ENCODE measurements at regions not wholly inside any gene's neighbourhood (a gene's known extent, or its start where the extent isn't known, plus 50 kb on each side); places are given as distances from the start of the nearest gene placed in this dataset.

- no peak for TF ChIP-seq REST (IDR thresholded peaks at IDR 0.05; ENCODE audit: low read depth, low read length)
- TF ChIP-seq JUND (IDR thresholded peaks at IDR 0.05): no peak
- no peak for TF ChIP-seq TCF12 (IDR thresholded peaks at IDR 0.05)
- no peak for TF ChIP-seq ZBTB33 (IDR thresholded peaks at IDR 0.05; ENCODE audit: borderline replicate concordance, low read depth)
- no peak for TF ChIP-seq FOXJ3 (CRISPR knock-in tag; IDR thresholded peaks at IDR 0.05)
- no peak for TF ChIP-seq ELF1 (IDR thresholded peaks at IDR 0.05)
- TF ChIP-seq PBX3 (IDR thresholded peaks at IDR 0.05): no peak
- TF ChIP-seq YY1 (IDR thresholded peaks at IDR 0.05; ENCODE audit: low read depth): no peak
- TF ChIP-seq FOXM1 (IDR thresholded peaks at IDR 0.05; ENCODE audit: low read depth): no peak
- no peak for TF ChIP-seq CHD2 (IDR thresholded peaks at IDR 0.05; ENCODE audit: low read length, partially characterized antibody)
- no peak for TF ChIP-seq SMC3 (IDR thresholded peaks at IDR 0.05; ENCODE audit: low read depth, low read length)
- no peak overlapping the region for H3K9ac ChIP-seq
- H3K9me3 ChIP-seq: no peaks in the 10 kb centered on the region
- DNase-seq: no peak
- no peaks in the 10 kb centered on the region for H3K4me1 ChIP-seq (ENCODE audit: control insufficient read depth in 1 of 2, insufficient read depth in 2 of 2, low read depth in 1 of 2, low read length in 1 of 2)
- H3K79me2 ChIP-seq (ENCODE audit: insufficient read depth): no peaks in the 10 kb centered on the region
- no peaks in the 10 kb centered on the region for H3F3A ChIP-seq (replicated peaks; ENCODE audit: insufficient read depth)
- POLR2A ChIA-PET: no interaction called here
- H3K4me2 ChIP-seq: no peak overlapping the region
- no peak overlapping the region for H2AFZ ChIP-seq (ENCODE audit: low read depth)
- no peak overlapping the region for H3K27ac ChIP-seq (ENCODE audit: low read depth in 2 of 2, low read length in 1 of 2)
- H3K27me3 ChIP-seq (ENCODE audit: insufficient read depth): no peaks in the 10 kb centered on the region
- WGBS (ENCODE audit: low lambda C conversion rate): 86% methylated on average over 2 of the region's 2 CpGs
- H3K36me3 ChIP-seq (replicated peaks in 1 of 2; ENCODE audit: control insufficient read depth in 1 of 2, insufficient read depth in 2 of 2, low read length in 1 of 2): no peaks in the 10 kb centered on the region
- H3K9me2 ChIP-seq: no peaks in the 10 kb centered on the region
- H4K20me1 ChIP-seq (ENCODE audit: insufficient read depth): no peaks in the 10 kb centered on the region
- no peak overlapping the region for H3K4me3 ChIP-seq (ENCODE audit: low read depth in 2 of 2, low read length in 1 of 2)
- CTCF ChIA-PET: no interaction called here
Observed at GRCh38 chr3:43914269-43914668, 223.5 kb downstream of the ABHD5 start.

GRCh38 chr3:43915546-43915945 lies 224.8 kb downstream of the ABHD5 start:
- Histone ChIP-seq H3K79me2 (ENCODE audit: insufficient read depth) (no peaks in the 10 kb centered on the region), H3K27ac (ENCODE audit: low read depth in 2 of 2, low read length in 1 of 2) (no peak overlapping the region), H3K9ac (no peak overlapping the region), H3K4me3 (ENCODE audit: low read depth in 2 of 2, low read length in 1 of 2) (no peak overlapping the region), H3K9me3 (no peaks in the 10 kb centered on the region), H3F3A (replicated peaks; ENCODE audit: insufficient read depth) (no peaks in the 10 kb centered on the region), H3K4me1 (ENCODE audit: control insufficient read depth in 1 of 2, insufficient read depth in 2 of 2, low read depth in 1 of 2, low read length in 1 of 2) (no peaks in the 10 kb centered on the region), H3K36me3 (replicated peaks in 1 of 2; ENCODE audit: control insufficient read depth in 1 of 2, insufficient read depth in 2 of 2, low read length in 1 of 2) (no peaks in the 10 kb centered on the region), H3K4me2 (no peak overlapping the region), H3K27me3 (ENCODE audit: insufficient read depth) (no peaks in the 10 kb centered on the region), H3K9me2 (no peaks in the 10 kb centered on the region), H4K20me1 (ENCODE audit: insufficient read depth) (no peaks in the 10 kb centered on the region), H2AFZ (ENCODE audit: low read depth) (no peak overlapping the region)
- ChIA-PET POLR2A (no interaction called here), CTCF (no interaction called here)
- 89% methylated on average over 1 of the region's 1 CpG for whole genome bisulfite sequencing (ENCODE audit: low lambda C conversion rate)
- DNase-seq: no peak
- TF ChIP-seq TAF1 (IDR thresholded peaks at IDR 0.05; ENCODE audit: borderline replicate concordance, low read depth, low read length) (no peak), JUND (IDR thresholded peaks at IDR 0.05) (no peak), REST (IDR thresholded peaks at IDR 0.05; ENCODE audit: low read depth, low read length) (no peak), EZH2phosphoT487 (IDR thresholded peaks at IDR 0.05; ENCODE audit: borderline replicate concordance, low read depth) (no peak), MEF2A (IDR thresholded peaks at IDR 0.05; ENCODE audit: borderline replicate concordance, low read depth) (no peak), RCOR1 (IDR thresholded peaks at IDR 0.05; ENCODE audit: low read length) (no peak), MAX (IDR thresholded peaks at IDR 0.05; ENCODE audit: low read depth) (no peak), USF1 (IDR thresholded peaks at IDR 0.05; ENCODE audit: borderline replicate concordance, low read depth) (no peak), ELF1 (IDR thresholded peaks at IDR 0.05) (no peak), SIN3A (IDR thresholded peaks at IDR 0.05; ENCODE audit: borderline replicate concordance, low read depth, low read length) (no peak), YY1 (IDR thresholded peaks at IDR 0.05; ENCODE audit: low read depth) (no peak)
